GM21576 (cell line): ENCODE measurements at regions not wholly inside any gene's neighbourhood (a gene's known extent, or its start where the extent isn't known, plus 50 kb on each side); places are given as distances from the start of the nearest gene placed in this dataset.
"Not testable (repeated sequence)": the region's sequence is repeated elsewhere in the genome, so short reads cannot be mapped to it uniquely, and the experiment has no call there.

Source experiments
- ATAC-seq: cut with Tn5 transposase; IDR thresholded peaks from one replicate; pipeline ENCODE4 v1.9.1; 2021; ENCODE audit warnings: mild to moderate bottlenecking, moderate library complexity; ENCODE audit not compliant: unreplicated experiment

- ATAC-seq = no peak
Observed at GRCh38 chr14:43480976-43481375, 1026.1 kb downstream of the FSCB start.

- ATAC-seq = no peak
Observed at GRCh38 chr14:43479596-43480195, 1027.4 kb downstream of the FSCB start.

- no peak for ATAC-seq
Observed at GRCh38 chr14:43476822-43477221, 1030.3 kb downstream of the FSCB start.

GRCh38 chr14:43475757-43476156, 1031.3 kb downstream of the FSCB start:
- ATAC-seq = no peak

- no peak for ATAC-seq
Observed at GRCh38 chr14:43471595-43471994, 1035.5 kb downstream of the FSCB start.

- ATAC-seq = no peak
Observed at GRCh38 chr14:43464968-43465367, 1042.1 kb downstream of the FSCB start.

GRCh38 chr14:43449291-43449690, 1057.8 kb downstream of the FSCB start:
- no peak for ATAC-seq

- no peak for ATAC-seq
Observed at GRCh38 chr14:43438056-43438455, 1069.0 kb downstream of the FSCB start.

- ATAC-seq = no peak
Observed at GRCh38 chr14:43418324-43418723, 1088.8 kb downstream of the FSCB start.

- ATAC-seq = no peak
Observed at GRCh38 chr14:43413084-43413483, 1094.0 kb downstream of the FSCB start.

GRCh38 chr14:43411841-43412240, 1095.2 kb downstream of the FSCB start:
- ATAC-seq = no peak

- ATAC-seq = no peak
Observed at GRCh38 chr14:43410631-43411030, 1096.5 kb downstream of the FSCB start.

GRCh38 chr14:43408472-43408871, 1098.6 kb downstream of the FSCB start:
- no peak for ATAC-seq

- ATAC-seq = no peak
Observed at GRCh38 chr14:43407706-43408105, 1099.4 kb downstream of the FSCB start.

GRCh38 chr14:43406931-43407330, 1100.2 kb downstream of the FSCB start:
- no peak for ATAC-seq

GRCh38 chr14:43399289-43399688, 1107.8 kb downstream of the FSCB start:
- ATAC-seq = no peak

- ATAC-seq = not testable (repeated sequence)
Observed at GRCh38 chr14:43370565-43370896, 1136.6 kb downstream of the FSCB start.

GRCh38 chr14:43369710-43370564, 1137.1 kb downstream of the FSCB start:
- no peak for ATAC-seq

GRCh38 chr14:43362586-43362985, 1144.5 kb downstream of the FSCB start:
- no peak for ATAC-seq

GRCh38 chr14:43361751-43362150, 1145.3 kb downstream of the FSCB start:
- ATAC-seq = no peak

GRCh38 chr14:43360239-43360638, 1146.8 kb downstream of the FSCB start:
- ATAC-seq = no peak

- no peak for ATAC-seq
Observed at GRCh38 chr14:43359317-43359716, 1147.8 kb downstream of the FSCB start.
